DND-41 (cell line): ENCODE measurements at regions not wholly inside any gene's neighbourhood (a gene's known extent, or its start where the extent isn't known, plus 50 kb on each side); places are given as distances from the start of the nearest gene placed in this dataset.
"Not testable (repeated sequence)": the region's sequence is repeated elsewhere in the genome, so short reads cannot be mapped to it uniquely, and the experiment has no call there.

ENCODE experiments used
- CTCF ChIP-seq: IDR thresholded peaks from 2 replicates; pipeline ENCODE4 v1.5.1; 2012; ENCODE audit warnings: borderline replicate concordance, low read length, moderate library complexity, mild to moderate bottlenecking; ENCODE audit not compliant: poor library complexity, severe bottlenecking; ENCODE audit errors: extremely low read depth
- EZH2 ChIP-seq: IDR thresholded peaks from 3 replicates; pipeline ENCODE4 v1.6.1; 2012; ENCODE audit warnings: borderline replicate concordance, low read depth, mild to moderate bottlenecking, moderate library complexity, low read length, inconsistent platforms; ENCODE audit not compliant: severe bottlenecking

GRCh38 chr13:66144357-66144756 is 1085.8 kb downstream of the PCDH9 start:
- not testable (repeated sequence) for TF ChIP-seq CTCF, EZH2
